B cell (primary cell): ENCODE measurements at regions not wholly inside any gene's neighbourhood (a gene's known extent, or its start where the extent isn't known, plus 50 kb on each side); places are given as distances from the start of the nearest gene placed in this dataset.

ENCODE experiments used
- CTCF ChIP-seq: fragments of 200-600 bp; IDR thresholded peaks from one replicate; pipeline ENCODE4 v1.8.0; 2022; ENCODE audit warnings: antibody characterized with exemption, mild to moderate bottlenecking
- EZH2 ChIP-seq: IDR thresholded peaks from 2 replicates; pipeline ENCODE4 v1.6.1; 2012; ENCODE audit warnings: borderline replicate concordance, low read depth, mild to moderate bottlenecking, moderate library complexity, low read length; ENCODE audit not compliant: insufficient read depth, poor library complexity, severe bottlenecking

GRCh38 chr7:94057955-94058354 lies 53.8 kb upstream of the BET1 start:
- TF ChIP-seq CTCF (no peak), EZH2 (no peak)
